CD14-positive monocyte (primary cell): ENCODE measurements at regions not wholly inside any gene's neighbourhood (a gene's known extent, or its start where the extent isn't known, plus 50 kb on each side); places are given as distances from the start of the nearest gene placed in this dataset.

ENCODE experiments used
- DNase-seq, 3 donors: peaks; one replicate each; pipeline ENCODE4 v3.0.0-alpha.2; 2011 to 2022
- H2AFZ ChIP-seq: 2 replicates; pipeline ENCODE4 v1.6.0; 2012; ENCODE audit warnings: mild to moderate bottlenecking, low read depth, low read length, inconsistent platforms; ENCODE audit not compliant: insufficient read depth, poor library complexity, severe bottlenecking
- H3K27ac ChIP-seq, 2 donors: 1 replicate in 1 of 2; 2 replicates in 1 of 2; pipeline ENCODE4 v1.5.1; 2012 to 2013; ENCODE audit warnings: low read length in 2 of 2, control low read depth in 1 of 2, inconsistent platforms in 1 of 2, low read depth in 1 of 2, mild to moderate bottlenecking in 1 of 2
- H3K27me3 ChIP-seq, 2 donors: one replicate each; pipeline versions ENCODE4 v1.6.0 to v1.6.1; 2011 to 2013; ENCODE audit warnings: low read length in 2 of 2; ENCODE audit not compliant: control insufficient read depth in 2 of 2, insufficient read depth in 2 of 2
- H3K36me3 ChIP-seq, 2 donors: replicated peaks in 1 of 2; 1 replicate in 1 of 2; 2 replicates in 1 of 2; pipeline versions ENCODE4 v1.5.1 to v1.6.1; 2012 to 2013; ENCODE audit warnings: low read length in 2 of 2, control low read depth in 1 of 2, inconsistent platforms in 1 of 2, mild to moderate bottlenecking in 1 of 2; ENCODE audit not compliant: insufficient read depth in 2 of 2, control insufficient read depth in 1 of 2
- H3K4me1 ChIP-seq, 2 donors: 1 replicate in 1 of 2; 2 replicates in 1 of 2; pipeline versions ENCODE4 v1.5.1 to v1.6.1; 2012 to 2013; ENCODE audit warnings: low read length in 2 of 2, control low read depth in 1 of 2, inconsistent platforms in 1 of 2, mild to moderate bottlenecking in 1 of 2, moderate library complexity in 1 of 2; ENCODE audit not compliant: insufficient read depth in 2 of 2, control insufficient read depth in 1 of 2
- H3K4me2 ChIP-seq: replicated peaks from 2 replicates; pipeline ENCODE3; 2012; ENCODE audit warnings: low read length, moderate library complexity, mild to moderate bottlenecking; ENCODE audit not compliant: poor library complexity, severe bottlenecking; ENCODE audit errors: extremely low read depth
- H3K4me3 ChIP-seq, 3 experiments: fragments of 200-600 bp in 1 of 3; sonication (generic) in 1 of 3; replicated peaks in 1 of 3; 1 replicate in 2 of 3; 2 replicates in 1 of 3; pipeline ENCODE4 v1.5.1; 2011 to 2013; ENCODE audit warnings: low read length in 3 of 3, mild to moderate bottlenecking in 3 of 3, control low read depth in 2 of 3, low read depth in 2 of 3, inconsistent platforms in 1 of 3, moderate library complexity in 1 of 3
- H3K79me2 ChIP-seq: 2 replicates; pipeline ENCODE4 v1.6.0; 2012; ENCODE audit warnings: mild to moderate bottlenecking, control low read depth, inconsistent platforms, low read length, moderate library complexity; ENCODE audit not compliant: insufficient read depth
- H3K9ac ChIP-seq: 2 replicates; pipeline ENCODE4 v1.6.0; 2017; ENCODE audit warnings: low read length, mild to moderate bottlenecking; ENCODE audit not compliant: insufficient read depth, poor library complexity, severe bottlenecking
- H3K9me3 ChIP-seq, 2 donors: replicated peaks in 1 of 2; 1 replicate in 1 of 2; 2 replicates in 1 of 2; pipeline versions ENCODE4 v1.5.1 to v1.6.1; 2012 to 2013; ENCODE audit warnings: low read length in 2 of 2, control low read depth in 1 of 2; ENCODE audit not compliant: control insufficient read depth in 1 of 2, insufficient read depth in 1 of 2
- H4K20me1 ChIP-seq: 2 replicates; pipeline ENCODE4 v1.6.0; 2012; ENCODE audit warnings: mild to moderate bottlenecking, low read length, control low read depth, moderate library complexity; ENCODE audit not compliant: insufficient read depth
- H3K27ac Mint-ChIP-seq, 7 donors: one replicate each; pipeline ENCODE4 v1.8.0; 2020; ENCODE audit warnings: mild to moderate bottlenecking in 7 of 7, mixed read lengths in 7 of 7, moderate library complexity in 6 of 7, inconsistent platforms in 2 of 7
- H3K27me3 Mint-ChIP-seq, 3 donors: one replicate each; pipeline ENCODE4 v1.8.0; 2021 to 2022; ENCODE audit warnings: low read depth in 3 of 3, mild to moderate bottlenecking in 3 of 3, mixed read lengths in 3 of 3, moderate library complexity in 3 of 3, inconsistent platforms in 1 of 3
- H3K36me3 Mint-ChIP-seq, 2 donors: one replicate each; pipeline ENCODE4 v1.8.0; 2020; ENCODE audit warnings: mixed read lengths in 2 of 2, inconsistent platforms in 1 of 2, mild to moderate bottlenecking in 1 of 2
- H3K4me1 Mint-ChIP-seq: one replicate; pipeline ENCODE4 v1.8.0; 2020; ENCODE audit warnings: mild to moderate bottlenecking, mixed read lengths
- H3K4me3 Mint-ChIP-seq, 2 donors: one replicate each; pipeline ENCODE4 v1.8.0; 2020; ENCODE audit warnings: mild to moderate bottlenecking in 2 of 2, mixed read lengths in 2 of 2, moderate library complexity in 1 of 2
- H3K9me3 Mint-ChIP-seq, 7 donors: one replicate each; pipeline ENCODE4 v1.8.0; 2020 to 2022; ENCODE audit warnings: mixed read lengths in 7 of 7, mild to moderate bottlenecking in 6 of 7, moderate library complexity in 6 of 7, inconsistent platforms in 2 of 7
- CTCF ChIP-seq: fragments of 200-600 bp; IDR thresholded peaks from one replicate; pipeline ENCODE4 v1.8.0; 2022; ENCODE audit warnings: antibody characterized with exemption, mild to moderate bottlenecking
- whole genome bisulfite sequencing: methylation state at CpG from one replicate; pipeline ENCODE4 v1.1.5; 2013; ENCODE audit warnings: missing lambda C conversion rate; ENCODE audit not compliant: insufficient coverage; 5-methylcytosine and 5-hydroxymethylcytosine counted together
- intact Hi-C, 2 donors: fragments of 100-400 bp; cut with micrococcal nuclease; formaldehyde crosslinking; loops; one replicate each; pipeline versions ENCODE4 v1.15.0 to v1.15.1; 2023

DNA sequence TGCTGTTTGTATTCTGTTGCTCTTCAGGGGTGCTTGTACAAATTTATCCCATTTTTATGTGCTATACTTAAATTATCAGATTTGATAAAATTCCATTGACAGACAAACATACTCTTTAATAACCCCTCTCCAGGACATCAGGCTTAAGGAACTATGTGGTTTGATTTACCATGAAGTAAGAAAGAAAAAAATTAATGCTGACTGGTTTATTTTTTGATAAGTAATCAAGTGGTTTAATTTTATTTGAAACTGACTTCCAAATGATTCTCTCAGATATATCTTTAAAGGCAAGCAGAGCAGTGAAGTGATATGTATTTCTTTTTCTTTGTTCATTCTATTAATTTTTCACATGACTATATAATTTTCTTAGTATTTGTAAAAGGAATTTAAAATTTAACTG, 1168.1 kb downstream of the OLFM4 start:
- Histone ChIP-seq H4K20me1 (no peaks in the 10 kb centered on the region), H3K36me3 (no peaks in the 10 kb centered on the region), H3K9ac (no peak overlapping the region), H3K4me2 (no peak overlapping the region), H3K4me1 (no peaks in the 10 kb centered on the region), H3K27me3 (no peaks in the 10 kb centered on the region), H3K9me3 (no peaks in the 10 kb centered on the region), H2AFZ (no peak overlapping the region), H3K79me2 (no peaks in the 10 kb centered on the region), H3K4me3 (no peak overlapping the region), H3K27ac (no peak overlapping the region)
- no peaks in the 10 kb centered on the region for H3K36me3 Mint-ChIP-seq
- peaks cover 0 to 3% (median 0%) of the 10 kb centered on the region in 7 donors for H3K9me3 Mint-ChIP-seq
- H3K4me1 Mint-ChIP-seq = no peaks in the 10 kb centered on the region
- intact Hi-C loops = no loop called here
- H3K27me3 Mint-ChIP-seq = peaks cover 0 to 2% (median 0%) of the 10 kb centered on the region in 3 donors
- no peak overlapping the region for H3K4me3 Mint-ChIP-seq
- H3K27ac Mint-ChIP-seq = no peak overlapping the region
- TF ChIP-seq CTCF = no peak
- DNase-seq = no peak

- Mint-ChIP-seq H3K27ac (no peak overlapping the region), H3K9me3 (peaks cover 0 to 6% (median 2%) of the 10 kb centered on the region in 7 donors), H3K27me3 (peaks cover 0 to 3% (median 0%) of the 10 kb centered on the region in 3 donors), H3K4me1 (no peaks in the 10 kb centered on the region), H3K4me3 (no peak overlapping the region), H3K36me3 (no peaks in the 10 kb centered on the region)
- H4K20me1 ChIP-seq = no peaks in the 10 kb centered on the region
- intact Hi-C loops = no loop called here
- no peak overlapping the region for H3K4me3 ChIP-seq
- no peaks in the 10 kb centered on the region for H3K79me2 ChIP-seq
- H3K4me1 ChIP-seq = no peaks in the 10 kb centered on the region
- no peak overlapping the region for H3K27ac ChIP-seq
- no peaks in the 10 kb centered on the region for H3K36me3 ChIP-seq
- H3K27me3 ChIP-seq = no peaks in the 10 kb centered on the region
- no peak for TF ChIP-seq CTCF
- H3K9ac ChIP-seq = no peak overlapping the region
- no peak overlapping the region for H3K4me2 ChIP-seq
- WGBS = no CpG with 5 or more reads among the region's 2 CpGs
- no peaks in the 10 kb centered on the region for H3K9me3 ChIP-seq
- DNase-seq = no peak
- H2AFZ ChIP-seq = no peak overlapping the region
Observed at GRCh38 chr13:54198911-54199310, 1170.3 kb downstream of the OLFM4 start.
